NCI-H1694 treated with DMSO at 0.1 percent for 48 hours (cell line): ENCODE measurements at regions not wholly inside any gene's neighbourhood (a gene's known extent, or its start where the extent isn't known, plus 50 kb on each side); places are given as distances from the start of the nearest gene placed in this dataset.

Source experiments
- DNase-seq: peaks from one replicate; lab custom pipeline; 2025; lab: John Stamatoyannopoulos, UW

DNA sequence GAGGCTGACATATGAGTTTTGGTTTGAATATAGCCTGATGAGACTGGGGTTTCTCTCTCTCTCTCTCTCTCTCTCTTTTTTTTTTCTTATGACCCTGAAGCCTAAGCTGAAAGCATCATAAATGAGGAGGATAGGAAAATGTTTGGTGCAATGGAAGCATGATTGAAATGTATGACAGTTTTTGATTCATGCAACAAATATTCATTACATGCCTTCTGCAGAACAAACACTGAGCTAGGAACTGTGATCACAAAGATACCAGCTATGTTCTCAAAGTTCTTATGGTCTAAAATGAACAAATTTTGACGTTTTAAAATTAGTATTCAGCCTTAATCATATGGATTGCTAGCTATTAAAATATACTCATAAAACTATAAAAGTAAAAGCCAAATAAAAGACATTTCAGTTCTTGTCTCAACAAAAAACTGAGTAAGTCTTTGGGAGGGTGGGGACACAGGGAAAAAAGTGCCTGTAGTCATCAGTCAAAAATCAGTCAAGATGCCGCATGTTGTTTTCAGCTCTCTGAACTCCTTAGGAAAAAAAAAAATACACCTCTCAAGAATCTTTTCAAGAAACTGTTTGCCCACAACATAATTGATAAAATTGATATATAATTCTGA, 57.2 kb downstream of the NKX6-1 start:
- DNase-seq, result no peak

GRCh38 chr4:84439996-84440395, 59.1 kb downstream of the NKX6-1 start:
- no peak for DNase-seq

- no peak for DNase-seq
Measured at GRCh38 chr4:84436812-84437211, 62.3 kb downstream of the NKX6-1 start.

DNA sequence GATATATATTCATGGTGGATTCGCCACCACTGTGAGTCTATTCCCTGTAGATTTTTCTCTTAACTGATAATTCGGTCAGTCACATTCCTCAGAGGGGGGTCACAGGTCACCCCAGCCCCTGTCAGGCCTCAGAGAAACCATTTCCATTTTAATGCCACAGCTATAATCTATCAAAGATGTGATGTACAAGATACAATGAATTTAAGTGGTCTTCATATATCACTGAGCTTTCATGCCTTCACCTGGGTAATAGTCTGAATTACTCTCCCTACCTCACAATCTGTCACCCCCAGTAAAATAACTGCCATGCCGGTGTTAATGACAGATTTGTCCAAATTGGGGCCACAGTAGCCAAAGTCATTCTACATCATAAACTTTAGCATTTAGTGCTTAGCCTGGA, 64.7 kb downstream of the NKX6-1 start:
- DNase-seq, result no peak

- DNase-seq, result no peak
Measured at GRCh38 chr4:84433633-84434222, 65.4 kb downstream of the NKX6-1 start.

DNA sequence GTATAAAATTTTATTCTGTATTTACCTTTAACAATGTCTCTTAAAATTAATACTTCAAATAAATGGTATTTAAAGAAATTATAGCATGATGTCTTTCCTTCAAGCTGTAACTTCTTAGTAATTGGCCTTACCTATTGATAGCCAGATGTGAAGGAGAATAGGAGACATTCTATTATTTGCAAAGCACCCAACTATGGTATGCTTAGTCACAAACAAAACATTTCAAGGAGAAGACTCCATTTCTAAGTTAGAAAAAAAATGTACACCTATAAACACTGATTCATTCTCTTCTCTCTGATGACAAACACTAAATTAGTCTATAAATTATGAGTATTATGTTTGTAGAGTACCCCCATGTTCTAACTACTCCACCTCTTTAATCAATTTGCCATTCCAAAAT, 66.4 kb downstream of the NKX6-1 start:
- no peak for DNase-seq

DNA sequence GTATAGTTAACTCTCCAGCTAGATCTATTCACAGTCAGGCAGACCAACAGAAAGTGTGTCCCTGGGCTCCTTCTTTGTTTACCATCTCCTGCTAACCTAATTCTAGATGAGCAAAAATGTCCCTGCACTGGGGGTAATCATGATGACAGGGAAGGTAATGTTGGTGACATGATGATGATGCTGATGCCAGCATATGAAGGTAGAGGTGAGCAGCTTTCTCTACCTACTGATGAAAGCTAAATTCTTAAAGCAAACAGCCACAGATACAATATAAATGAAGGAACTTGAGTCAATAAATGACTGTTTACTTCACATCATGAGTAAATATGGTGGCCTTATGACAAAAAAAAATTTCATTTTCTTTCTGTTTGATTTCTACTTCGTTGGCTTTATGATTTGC, 78.5 kb downstream of the NKX6-1 start:
- no peak for DNase-seq

DNA sequence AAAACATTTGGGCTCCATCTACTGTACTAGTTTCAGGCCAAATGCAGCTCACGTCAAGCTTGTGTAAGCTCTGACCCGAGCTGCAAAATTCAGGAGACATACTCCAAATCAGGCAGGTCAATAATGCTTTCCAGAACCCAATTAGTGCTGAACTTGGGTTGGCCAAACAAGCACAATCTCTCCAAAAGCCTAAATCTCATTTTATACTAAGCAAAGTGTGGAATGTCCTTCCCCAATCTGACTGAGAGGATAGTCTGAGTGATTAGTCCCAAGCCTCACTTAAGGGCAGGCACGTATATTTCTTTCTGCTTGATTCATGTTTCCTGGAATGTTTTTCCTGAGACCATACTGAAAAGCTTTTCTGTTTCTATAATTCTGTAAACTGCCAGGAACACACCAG, 79.9 kb downstream of the NKX6-1 start:
- DNase-seq, result no peak

GRCh38 chr4:84417997-84418709, 80.9 kb downstream of the NKX6-1 start:
- no peak for DNase-seq

GRCh38 chr4:84413976-84414375, 85.1 kb downstream of the NKX6-1 start:
- no peak for DNase-seq

- DNase-seq, result no peak
Measured at GRCh38 chr4:84413480-84413879, 85.6 kb downstream of the NKX6-1 start.

DNA sequence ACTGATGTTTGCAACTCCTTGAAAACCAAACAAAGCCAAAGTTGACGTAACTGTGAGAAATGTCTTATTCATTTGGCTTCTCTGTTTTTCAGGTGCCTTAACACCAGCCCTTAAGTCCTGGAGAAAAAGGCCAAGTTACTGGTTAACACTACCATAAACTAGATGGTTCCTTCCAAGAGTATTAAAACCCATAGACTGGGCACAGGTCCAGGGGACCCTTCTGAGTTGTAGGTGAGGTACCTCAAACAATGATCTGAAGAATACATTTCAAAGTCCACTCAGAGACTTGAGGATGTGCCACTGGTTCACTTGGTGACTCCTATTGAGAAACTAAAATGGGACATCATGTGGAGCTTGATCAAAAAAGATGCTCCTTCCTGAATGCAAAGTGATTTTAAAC, 87.0 kb downstream of the NKX6-1 start:
- DNase-seq, result no peak

DNA sequence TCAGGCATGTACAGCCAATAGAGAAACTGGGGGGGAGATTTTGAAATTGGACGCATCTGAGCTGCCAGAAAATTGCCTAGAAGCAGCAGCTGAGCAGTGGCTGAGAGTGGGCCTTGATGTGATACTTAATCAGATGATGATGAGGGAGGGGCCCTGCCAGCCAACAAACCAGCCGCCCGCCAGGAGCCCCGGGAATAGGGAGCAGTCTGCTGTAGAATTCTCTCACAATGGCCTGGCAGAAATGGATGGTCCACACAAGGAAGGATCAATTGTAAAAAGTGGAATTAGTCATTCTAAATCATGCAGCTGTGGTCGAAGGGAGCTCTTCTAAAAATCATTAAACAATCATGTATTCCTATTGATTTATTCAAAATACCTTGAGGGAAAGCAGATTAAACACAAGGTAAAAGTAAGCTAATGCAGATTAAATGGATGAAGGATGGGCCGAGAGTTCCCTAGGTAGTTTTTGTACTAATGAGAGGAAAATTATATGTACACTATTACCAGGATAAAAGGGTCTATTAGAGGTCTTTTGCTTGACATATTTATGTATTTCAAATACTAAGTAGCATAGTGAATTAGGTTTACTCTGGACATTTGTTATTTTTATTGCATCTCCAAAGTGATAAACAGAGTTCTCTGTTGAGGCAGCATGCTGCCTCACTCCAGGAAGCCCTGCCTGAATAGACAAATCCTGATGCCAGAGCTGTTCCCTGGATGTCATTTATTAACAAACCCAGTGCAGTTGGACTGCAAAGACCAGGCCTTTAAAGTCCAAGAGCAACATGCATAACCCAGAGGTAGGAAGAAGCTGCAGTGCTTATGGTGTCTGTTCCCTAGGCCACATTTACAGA, 91.3 kb downstream of the NKX6-1 start:
- no peak for DNase-seq

GRCh38 chr4:84403656-84404055, 95.4 kb downstream of the NKX6-1 start:
- no peak for DNase-seq

GRCh38 chr4:84401701-84402306, 97.3 kb downstream of the NKX6-1 start:
- DNase-seq, result peak; percentile 29

GRCh38 chr4:84394386-84394785, 104.7 kb downstream of the NKX6-1 start:
- DNase-seq, result no peak

DNA sequence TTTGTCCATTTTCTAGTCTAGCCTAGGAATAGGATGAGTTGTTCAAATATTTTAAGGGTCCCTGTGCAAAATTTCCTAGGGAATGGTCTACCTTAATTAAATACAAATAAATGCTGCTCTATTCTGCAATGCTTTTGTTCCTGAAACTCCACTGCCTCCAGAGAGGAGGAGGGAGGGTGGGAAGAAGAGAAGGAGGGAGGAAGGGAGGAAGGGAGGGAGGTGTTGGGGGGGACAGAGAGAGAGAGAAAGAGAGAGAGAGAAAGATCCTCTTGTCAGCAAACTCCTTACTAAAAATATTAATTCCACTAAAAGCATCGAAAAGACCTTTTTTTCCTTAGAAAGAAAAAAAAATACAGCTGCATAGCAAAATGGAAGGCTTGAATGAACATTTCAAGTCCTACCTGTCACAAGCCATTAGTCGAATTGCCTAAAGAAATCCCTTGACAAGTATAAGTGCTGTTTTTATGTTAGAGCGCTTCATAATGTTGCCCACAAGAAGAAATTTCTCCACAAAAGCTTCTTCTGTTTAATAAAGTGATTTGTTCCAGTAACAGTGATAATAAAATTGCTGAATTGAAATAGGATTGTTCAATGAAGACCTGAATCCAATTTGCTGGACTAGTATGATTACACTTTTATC, 106.0 kb downstream of the NKX6-1 start:
- DNase-seq, result no peak

GRCh38 chr4:84389406-84389805, 109.7 kb downstream of the NKX6-1 start:
- DNase-seq, result no peak

GRCh38 chr4:84385203-84385602, 113.9 kb downstream of the NKX6-1 start:
- DNase-seq, result no peak

GRCh38 chr4:84384801-84385200, 114.3 kb downstream of the NKX6-1 start:
- DNase-seq, result no peak

- no peak for DNase-seq
Measured at GRCh38 chr4:84381759-84382158, 117.3 kb downstream of the NKX6-1 start.
